ENCODE measurements at regions not wholly inside any gene's neighbourhood (a gene's known extent, or its start where the extent isn't known, plus 50 kb on each side); places are given as distances from the start of the nearest gene placed in this dataset.

DNA sequence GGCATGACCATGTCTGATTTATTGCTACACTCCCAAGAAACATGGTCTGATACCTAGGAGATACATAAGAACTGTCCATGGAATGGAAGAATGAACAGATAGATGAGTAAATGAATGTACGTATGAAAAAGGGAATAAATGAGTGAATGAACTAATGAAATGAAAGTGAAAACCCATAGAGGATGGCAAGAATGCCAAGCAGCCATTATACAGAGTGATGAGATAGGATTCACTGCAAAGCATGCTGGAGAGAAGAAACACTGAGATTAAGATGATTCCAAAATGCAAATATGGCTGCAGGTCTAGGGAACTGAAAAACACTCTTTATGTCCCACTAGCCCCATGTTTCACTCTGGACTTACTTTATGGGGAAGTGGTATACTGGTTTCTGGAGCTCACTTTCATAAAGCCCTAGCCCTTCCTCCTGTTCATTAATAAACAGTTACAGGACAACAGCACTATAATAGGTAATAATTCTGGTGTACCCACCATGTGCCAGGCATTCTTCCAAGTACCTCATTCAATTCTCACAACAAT is 170.3 kb upstream of the RAD23B start:
- DNase-seq (ENCODE audit: low spot score in 2 of 2) (no peak), FAIRE-seq (no peak)

DNA sequence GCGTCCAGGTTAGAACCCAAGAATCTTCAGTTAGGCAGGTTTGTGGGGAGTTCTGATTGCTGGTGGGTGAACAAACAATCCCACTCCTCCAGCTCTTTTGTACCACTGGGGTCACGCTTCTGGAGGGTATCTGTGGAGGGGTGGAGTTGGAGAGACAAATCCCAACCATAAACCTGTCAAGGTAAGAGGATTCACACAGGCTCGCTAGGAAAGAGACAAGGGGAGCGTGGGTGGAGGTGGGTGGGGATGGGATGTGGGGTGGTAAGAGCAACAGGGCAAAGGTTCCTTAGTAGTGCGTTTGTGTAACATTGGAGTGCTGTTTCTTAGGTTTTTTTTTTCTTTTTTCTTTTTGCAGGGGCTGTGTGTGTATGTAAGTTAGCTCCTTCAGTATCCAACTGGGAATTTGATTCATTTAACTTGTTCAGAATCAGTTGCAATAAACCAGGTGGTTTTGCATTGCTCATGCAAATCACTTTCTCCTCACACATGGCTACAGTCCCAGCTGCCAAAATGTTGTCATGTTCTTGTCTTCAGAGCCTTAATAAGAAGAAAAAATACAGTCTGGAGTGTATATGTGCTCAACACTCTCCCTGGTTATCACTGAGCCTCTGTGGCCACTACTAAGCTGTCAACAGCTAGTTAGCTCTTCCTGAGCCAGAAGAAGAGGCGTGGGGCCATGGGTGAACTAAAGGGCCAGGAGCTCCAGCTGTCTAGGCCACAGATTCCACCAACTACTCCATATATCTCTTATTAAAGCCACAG is 164.0 kb upstream of the RAD23B start:
- FAIRE-seq, result no peak
- DNase-seq (ENCODE audit: low spot score in 2 of 2), result no peak

DNA sequence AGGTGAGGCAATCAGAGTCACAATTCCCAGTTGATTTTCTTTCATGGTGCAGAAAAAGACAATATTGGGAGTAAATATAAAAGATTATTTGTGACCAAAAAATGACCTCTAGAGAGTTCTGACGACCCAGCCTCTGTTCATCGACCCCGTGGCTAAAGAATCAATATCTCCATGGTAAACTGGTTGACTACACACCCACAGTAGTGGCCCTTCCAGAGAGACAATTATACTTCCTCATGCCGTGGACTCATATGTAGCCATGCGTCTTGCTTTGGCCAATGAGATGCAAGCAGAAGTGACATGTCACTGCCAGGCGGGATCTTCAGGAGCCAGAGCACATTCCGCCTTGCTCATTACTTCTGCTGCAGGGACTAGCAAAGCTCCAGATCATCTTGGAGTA is 163.3 kb upstream of the RAD23B start:
- FAIRE-seq (no peak), DNase-seq (ENCODE audit: low spot score in 2 of 2) (no peak)

DNA sequence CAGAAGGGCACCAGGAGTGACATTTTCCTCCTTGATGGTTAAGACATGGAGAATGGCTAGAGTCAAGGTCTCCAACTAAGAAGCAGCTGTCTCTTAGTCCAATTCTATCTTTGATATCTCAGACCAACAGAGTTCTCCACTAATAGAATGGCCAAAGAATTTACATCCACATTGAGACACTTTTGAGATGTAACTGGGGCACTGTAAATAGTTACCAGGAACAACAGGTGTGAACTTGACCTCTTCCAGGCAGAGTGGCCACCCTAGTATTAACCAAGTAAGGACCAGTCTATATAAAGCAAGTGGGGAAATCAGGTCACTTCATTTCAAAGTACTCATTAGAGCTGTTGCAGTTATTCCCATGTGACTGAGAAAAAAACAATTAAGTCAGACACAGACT is 159.7 kb upstream of the RAD23B start:
- DNase-seq (ENCODE audit: low spot score in 2 of 2) (no peak), FAIRE-seq (no peak)

DNA sequence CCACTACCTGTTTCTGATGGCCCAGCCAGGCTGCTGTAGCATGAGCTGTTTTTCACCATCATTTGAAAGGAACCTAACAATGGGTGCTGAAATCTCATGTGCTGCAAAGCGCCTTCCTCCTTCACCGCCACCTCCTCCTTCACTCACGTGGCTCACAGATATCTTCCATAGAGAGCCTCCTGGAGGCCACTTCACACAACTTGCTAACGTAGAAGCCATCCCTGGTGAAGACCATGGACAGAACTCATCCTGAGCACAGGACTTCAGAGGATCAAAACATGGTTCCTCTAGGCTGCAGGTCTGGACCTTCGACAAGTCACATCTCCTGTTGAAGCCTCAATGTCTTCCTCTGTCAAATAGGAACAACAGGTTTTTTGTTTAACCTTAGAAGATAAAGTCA is 155.5 kb upstream of the RAD23B start:
- no peak for DNase-seq (ENCODE audit: low spot score in 2 of 2)
- no peak for FAIRE-seq

DNA sequence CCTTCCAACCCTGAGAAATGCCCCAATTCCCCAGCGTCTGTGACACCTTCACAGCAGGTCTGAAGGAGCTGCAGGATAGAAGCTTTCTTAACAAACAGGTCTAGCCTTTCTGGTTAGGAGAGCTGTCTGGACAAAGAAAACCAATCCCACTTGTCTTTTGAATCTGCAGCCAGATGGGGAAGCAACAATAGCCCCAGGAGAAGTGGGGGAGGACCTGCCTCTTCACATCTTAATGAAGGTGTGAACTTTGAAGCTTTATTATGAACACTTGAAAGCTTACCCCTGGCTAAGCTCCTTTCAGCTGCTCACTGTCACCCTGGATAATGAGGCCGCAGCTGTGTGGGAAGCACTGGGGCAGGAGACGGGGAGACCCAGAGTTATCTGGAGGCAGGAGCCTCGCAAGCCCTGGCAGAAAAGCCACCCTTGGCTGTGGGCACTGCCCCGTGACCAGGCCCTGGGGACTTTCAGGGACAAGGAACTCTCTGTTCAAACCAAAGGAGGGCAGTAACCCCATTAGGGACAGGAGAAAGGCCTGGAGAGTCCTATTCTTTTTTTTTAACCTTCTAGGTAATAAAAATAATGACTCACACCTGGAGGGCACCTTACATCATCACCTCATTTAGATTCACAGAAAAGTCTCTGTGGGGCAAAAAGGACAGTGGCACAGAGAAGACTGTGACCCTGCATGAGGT is 151.8 kb upstream of the RAD23B start:
- DNase-seq (ENCODE audit: low spot score in 2 of 2) (peak in 1 of 2 donors; percentile 18), FAIRE-seq (no peak)

DNA sequence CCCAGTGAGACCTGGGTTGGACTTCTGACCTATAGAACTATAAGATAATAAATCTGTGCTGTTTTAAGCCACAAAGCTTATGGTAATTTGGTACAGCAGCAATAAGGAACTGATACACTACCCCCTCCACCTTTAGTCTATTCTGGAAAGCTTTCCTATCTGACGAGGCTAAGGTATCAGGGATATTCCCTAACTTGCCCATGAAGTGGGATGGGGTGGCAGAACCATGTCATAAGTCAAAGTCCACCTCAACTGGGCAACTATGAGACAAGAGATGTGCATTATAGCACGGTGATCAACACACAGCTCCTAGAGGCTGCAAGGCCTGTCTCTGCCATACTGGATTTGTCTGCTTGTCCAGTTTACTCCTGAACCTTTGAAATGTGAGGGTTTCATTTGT is 146.8 kb upstream of the RAD23B start:
- DNase-seq (ENCODE audit: low spot score in 2 of 2) (no peak), FAIRE-seq (no peak)

DNA sequence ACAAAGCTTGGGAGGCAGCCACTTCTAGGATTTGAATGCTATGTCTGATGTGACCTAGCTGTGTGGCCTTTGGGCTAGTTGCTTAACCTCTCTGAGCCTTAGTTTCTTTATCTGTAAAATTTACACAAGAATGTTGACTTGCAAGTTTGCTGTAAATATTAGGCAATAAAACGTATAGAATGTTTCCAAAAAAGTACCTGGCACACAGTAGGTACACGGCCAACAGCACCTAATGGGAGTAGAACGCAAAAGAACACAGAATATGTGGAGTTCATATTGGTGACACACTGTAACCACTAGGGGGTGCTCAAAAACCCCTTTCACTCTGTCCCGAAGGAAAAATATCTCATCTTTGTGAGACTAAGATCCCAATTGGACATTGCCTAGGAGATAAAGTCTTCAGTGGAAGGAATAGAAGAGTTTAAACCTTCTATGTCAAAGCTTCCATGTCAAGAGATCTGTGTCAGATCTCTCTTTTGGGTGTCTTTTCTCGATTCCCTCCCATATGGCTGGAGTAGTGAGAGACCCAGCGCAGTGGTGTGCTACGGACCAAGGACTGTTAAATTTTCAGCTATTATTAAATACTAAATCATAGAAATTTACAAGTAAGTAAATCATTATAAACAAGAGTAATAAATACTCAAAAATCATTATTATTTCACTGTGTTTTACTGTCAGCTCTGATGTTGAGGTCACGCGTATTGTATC is 145.4 kb upstream of the RAD23B start:
- DNase-seq (ENCODE audit: low spot score in 2 of 2) (peak in 1 of 2 donors; percentile 27), FAIRE-seq (no peak)

DNA sequence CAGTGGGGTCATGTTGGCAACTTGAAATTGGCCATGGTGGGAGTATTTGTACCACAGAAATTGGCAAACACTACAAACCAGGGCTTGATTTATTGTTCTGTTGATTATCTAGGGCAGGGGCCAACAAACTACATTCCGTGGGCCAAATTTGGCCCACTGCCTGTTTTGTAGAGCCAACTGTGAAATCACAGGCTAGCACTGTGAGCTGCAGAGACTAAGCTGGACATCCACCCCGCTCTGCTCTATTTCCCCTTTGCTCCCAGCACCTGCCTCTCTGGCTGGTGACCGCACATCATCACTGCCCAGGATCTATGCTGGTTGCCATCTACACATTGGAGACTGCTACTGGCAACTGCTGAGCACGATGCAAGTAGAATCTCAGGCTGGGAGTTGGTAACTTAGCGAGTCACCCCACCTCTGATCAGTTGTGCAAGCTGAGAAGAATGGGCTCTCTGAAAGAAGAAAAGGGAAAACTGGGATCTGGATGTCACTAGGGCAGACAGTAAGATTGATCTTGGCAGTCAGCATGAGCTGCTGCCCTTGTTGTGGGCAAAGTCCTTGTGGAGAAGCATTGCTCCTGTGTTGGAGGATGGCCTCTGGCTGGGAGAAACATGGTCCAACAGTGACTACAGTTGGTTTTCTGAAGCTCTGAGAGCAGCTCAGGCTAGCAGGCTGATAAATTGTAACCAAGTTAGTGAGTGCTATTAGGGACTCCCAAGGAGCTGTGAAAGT is 144.7 kb upstream of the RAD23B start:
- DNase-seq (ENCODE audit: low spot score in 2 of 2), result no peak
- no peak for FAIRE-seq

DNA sequence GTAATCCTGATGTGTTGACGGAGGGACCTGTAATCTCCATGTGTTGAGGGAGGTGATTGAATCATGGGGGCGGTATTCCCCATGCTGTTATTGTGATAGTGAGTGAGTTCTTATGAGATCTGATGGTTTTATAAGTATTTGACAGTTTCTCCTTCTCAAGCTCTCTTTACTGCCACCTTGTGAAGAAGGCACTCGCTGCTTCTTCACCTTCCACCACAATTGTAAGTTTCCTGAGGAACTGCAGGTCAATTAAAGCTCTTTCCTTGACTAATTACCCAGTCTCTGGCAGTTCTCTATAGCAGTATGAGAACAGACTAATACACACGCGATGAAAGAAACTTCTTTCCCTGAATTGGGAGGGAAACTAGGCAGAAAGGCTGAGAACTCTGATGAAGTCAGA is 141.1 kb upstream of the RAD23B start:
- DNase-seq (ENCODE audit: low spot score in 2 of 2) (no peak), FAIRE-seq (no peak)

DNA sequence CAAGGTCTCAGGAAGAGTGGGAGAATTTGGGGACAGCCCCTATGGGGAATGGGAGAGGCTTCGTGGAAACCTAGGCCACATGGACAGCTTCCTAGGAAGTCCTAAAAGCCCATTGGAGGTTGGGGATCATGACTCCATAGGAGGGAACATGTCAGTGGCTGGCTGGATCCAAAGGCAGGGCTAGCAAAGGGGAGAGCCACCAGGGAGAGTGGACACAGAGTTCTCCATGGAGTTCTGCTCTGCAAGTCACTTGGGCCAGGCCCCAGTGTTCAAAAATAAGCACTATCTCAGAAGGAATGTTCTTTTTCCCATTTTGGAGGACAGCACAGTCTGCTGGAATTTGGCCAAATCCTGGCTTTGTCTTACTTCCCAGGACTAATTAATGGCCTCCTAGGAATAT is 140.6 kb upstream of the RAD23B start:
- DNase-seq (ENCODE audit: low spot score in 2 of 2) (no peak), FAIRE-seq (no peak)

DNA sequence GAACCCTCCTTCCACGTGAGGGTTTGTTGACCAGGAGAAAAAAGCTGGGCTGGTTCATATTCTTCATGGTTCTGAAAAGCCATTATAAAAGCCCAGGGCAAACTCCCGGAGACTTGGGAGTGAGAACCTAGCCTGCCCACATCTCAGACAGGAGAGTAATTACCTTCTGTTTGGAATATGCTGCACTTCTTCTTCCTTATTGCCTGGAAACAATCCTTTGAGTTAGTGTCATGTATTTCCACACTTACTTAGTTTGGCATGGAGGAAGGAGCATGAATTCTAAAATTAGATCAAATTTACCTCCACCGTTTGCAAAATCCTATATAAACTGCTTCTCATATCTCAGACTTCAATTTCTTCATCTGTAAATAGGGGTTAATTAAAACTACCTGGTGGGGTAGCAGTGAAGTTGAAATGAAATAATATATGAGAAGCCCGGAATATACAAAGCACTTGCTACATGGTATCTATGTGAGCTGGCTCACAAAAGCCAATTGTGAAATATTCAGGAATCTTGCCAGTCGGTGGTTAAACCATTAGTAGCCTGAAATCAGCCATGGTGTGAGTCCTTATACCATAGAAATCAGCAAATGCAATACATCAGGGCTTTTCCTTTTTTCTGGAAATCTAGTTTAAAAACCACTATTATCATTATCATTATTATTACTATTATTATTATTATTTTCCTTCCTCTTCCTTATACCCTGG is 140.0 kb upstream of the RAD23B start:
- DNase-seq (ENCODE audit: low spot score in 2 of 2) (no peak), FAIRE-seq (no peak)

DNA sequence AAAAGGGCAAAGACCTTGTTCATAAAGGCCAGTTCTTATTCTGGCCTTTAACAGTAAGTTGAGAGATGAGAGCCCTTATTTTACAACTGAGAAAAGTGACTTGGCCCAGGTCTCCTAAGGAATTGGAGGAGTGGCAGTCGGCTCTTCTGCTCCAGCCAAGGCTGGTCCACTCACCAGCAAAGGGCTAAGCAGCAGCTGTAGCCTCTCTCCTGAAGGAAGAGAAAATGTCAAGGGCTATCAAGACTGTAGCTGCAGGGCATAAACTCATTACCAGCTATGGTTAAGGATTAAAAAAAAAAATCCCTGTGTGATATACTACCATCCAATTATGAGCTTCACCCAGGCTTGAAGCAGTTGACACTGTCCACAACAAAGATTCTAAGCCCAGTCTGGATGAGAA is 138.6 kb upstream of the RAD23B start:
- DNase-seq (ENCODE audit: low spot score in 2 of 2) (no peak), FAIRE-seq (no peak)

DNA sequence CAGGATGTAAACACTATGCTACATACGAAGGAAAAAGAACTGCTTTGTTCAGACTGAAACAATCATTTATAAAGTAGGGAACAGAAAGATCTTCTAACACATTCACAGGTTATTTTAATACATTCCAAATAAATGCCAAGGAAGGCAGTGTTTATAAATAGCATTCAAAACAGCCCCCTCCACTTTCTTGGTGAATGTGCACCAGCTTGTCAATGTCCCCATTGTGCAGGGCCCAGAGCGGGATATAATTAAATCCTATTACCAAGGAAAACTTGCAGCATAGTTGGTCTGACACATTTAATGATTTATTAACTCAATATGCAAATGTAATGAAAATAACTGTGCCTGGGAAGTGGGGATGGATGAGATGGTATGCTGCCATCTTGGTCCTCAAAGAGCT is 135.9 kb upstream of the RAD23B start:
- no peak for DNase-seq (ENCODE audit: low spot score in 2 of 2)

DNA sequence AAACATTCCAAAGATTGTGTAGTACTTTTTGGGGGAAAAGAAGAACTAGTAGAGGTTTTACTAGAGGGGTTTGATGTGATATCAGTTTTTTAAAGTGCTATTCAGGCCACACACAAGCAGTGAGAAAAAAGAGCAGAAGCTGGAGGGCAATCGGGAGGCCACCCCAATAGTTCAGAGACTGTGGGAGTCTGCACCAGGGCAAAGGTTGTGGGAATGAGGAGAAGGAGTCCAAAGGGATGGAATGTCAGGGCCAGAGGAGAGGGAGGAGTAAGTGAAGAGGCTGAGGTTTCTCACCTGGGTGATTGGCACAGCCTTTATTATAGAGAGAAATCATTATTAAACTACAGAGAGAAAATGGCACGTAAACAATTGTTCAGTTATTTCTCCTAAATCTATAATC is 134.9 kb upstream of the RAD23B start:
- no peak for DNase-seq (ENCODE audit: low spot score in 2 of 2)
- no peak for FAIRE-seq

More for the DNA sequence above, 135.9 kb upstream of the RAD23B start:
- no peak for FAIRE-seq

DNA sequence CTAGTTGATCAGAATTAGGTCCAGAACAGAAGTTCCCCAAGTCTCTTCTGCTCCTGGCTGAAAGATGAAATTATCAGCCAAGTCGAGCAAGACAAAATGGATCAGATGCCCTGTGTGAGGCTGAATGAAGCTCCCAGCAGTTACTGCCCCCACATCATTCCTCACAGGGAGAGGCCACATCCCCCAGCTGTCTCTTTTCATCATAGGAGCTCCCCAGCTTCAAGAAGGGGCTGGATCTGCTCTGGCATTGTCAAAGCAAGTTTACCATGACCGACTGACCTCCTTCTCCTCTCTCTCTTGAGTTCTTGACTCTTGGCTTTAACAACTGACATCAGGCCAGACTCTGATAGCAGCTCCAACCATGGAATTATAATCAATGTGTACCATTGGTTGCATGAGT is 133.3 kb upstream of the RAD23B start:
- FAIRE-seq, result no peak
- no peak for DNase-seq (ENCODE audit: low spot score in 2 of 2)

DNA sequence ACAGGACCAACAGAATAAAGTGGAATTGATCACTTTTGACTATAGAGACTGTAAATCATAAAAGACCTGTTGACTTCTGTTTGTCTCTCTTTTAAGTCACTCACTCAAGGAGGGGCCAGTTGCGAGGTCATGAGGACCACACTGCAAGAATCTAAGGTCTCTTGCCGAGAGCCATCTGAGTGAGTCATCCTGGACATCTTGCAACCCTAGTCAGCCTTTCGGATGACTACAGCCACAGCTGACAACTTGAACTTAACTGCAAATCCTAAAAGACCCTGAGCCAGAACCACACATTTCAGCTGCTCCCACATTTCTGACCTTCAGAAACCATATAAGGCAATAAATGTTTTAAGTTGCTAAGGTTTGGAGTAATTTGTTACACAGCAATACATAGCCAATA is 129.7 kb upstream of the RAD23B start:
- no peak for DNase-seq (ENCODE audit: low spot score in 2 of 2)

DNA sequence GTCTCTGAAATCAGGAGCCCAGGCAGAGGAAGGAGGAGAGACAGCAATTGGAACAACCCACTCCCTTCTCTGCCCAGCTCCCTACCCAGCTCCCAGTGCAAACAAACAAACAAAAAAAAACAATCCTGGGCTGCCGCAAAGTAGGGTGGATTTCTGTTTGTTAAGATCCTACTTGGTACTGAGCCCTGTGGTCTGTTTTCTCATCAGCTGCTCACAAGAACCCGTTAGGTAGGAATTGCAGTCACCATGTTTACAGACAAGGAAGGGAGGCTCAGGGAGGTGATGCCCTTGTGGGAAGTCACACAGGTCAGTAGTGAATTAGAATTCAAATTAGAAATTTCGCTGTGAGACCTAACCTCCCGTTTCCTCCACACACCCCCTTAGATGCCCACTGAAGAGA is 128.8 kb upstream of the RAD23B start:
- DNase-seq (ENCODE audit: low spot score in 2 of 2), result no peak
- FAIRE-seq, result no peak

More for the DNA sequence above, 129.7 kb upstream of the RAD23B start:
- FAIRE-seq, result no peak

DNA sequence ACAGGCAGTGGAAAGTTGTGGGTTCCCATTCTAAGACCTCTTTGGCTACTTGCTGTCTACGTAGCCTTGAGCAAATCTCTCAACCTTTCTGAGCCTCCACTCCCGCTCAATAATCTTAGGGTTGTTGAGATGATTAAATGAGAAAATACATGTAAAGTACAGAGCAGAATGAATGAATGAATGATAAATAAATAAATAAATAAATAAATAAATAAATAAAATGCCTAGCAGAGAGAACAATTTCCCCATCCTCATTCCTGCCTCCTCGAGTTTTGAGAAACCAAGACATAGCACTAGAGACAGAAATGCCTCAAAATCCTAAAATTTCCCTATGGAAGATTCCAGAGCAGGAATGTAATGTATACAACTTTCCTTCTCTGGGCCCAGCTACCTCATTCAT is 128.3 kb upstream of the RAD23B start:
- no peak for FAIRE-seq
- DNase-seq (ENCODE audit: low spot score in 2 of 2), result no peak

DNA sequence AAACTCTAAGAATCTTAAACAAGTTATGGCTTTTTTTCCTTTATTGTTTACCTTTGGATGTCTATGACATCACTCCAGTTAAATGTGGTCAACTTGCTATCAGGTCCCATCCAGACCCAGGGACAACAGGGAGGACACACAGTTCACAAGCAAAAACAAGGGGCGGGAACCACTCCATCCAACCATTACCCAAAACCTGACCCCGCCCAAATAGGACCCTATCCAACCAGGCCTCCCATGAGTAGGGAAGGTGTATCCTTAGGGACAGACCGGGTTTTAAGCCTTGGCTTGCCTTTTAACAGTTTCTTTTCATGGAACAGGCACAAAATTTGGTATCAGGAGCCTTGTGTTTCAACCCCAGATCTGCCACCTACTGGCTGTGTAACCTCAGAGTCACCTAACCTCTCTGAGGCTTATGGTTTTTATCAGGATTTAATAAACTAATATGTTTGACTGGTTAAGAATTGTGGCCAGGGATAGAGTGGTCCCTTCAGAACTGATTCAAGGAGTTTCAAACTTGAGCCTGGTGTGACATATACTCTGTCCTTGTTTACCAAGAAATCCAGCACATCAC is 127.7 kb upstream of the RAD23B start:
- FAIRE-seq (no peak), DNase-seq (ENCODE audit: low spot score in 2 of 2) (no peak)
